GM23248 (cell line): ENCODE measurements at regions not wholly inside any gene's neighbourhood (a gene's known extent, or its start where the extent isn't known, plus 50 kb on each side); places are given as distances from the start of the nearest gene placed in this dataset.

Experiments
- EZH2 ChIP-seq: fragments of 200-600 bp; sonication (generic); IDR thresholded peaks from 2 replicates; pipeline ENCODE4 v1.6.1; 2018; ENCODE audit warnings: antibody characterized with exemption, mild to moderate bottlenecking; ENCODE audit not compliant: insufficient read depth, poor library complexity, severe bottlenecking
- EZH2phosphoT487 ChIP-seq: fragments of 200-600 bp; sonication (generic); IDR thresholded peaks from 2 replicates; pipeline ENCODE4 v1.6.1; 2018; ENCODE audit warnings: antibody characterized with exemption, moderate library complexity, mild to moderate bottlenecking, low read depth; ENCODE audit not compliant: insufficient read depth

- TF ChIP-seq EZH2phosphoT487: no peak
- TF ChIP-seq EZH2: no peak
Measured at GRCh38 chr11:87840786-87841185, 334.5 kb downstream of the RAB38 start.
